ENCODE measurements at regions not wholly inside any gene's neighbourhood (a gene's known extent, or its start where the extent isn't known, plus 50 kb on each side); places are given as distances from the start of the nearest gene placed in this dataset.

GRCh38 chr14:81673930-81674329 lies 140.3 kb upstream of the SEL1L start:
- DNase-seq, result no peak

- no peak for DNase-seq
Observed at GRCh38 chr14:81676395-81676794, 142.7 kb upstream of the SEL1L start.

- DNase-seq, result no peak
Observed at GRCh38 chr14:81676879-81677278, 143.2 kb upstream of the SEL1L start.

GRCh38 chr14:81677736-81678135 lies 144.1 kb upstream of the SEL1L start:
- DNase-seq, result no peak

GRCh38 chr14:81679226-81679625 lies 145.6 kb upstream of the SEL1L start:
- no peak for DNase-seq

- no peak for DNase-seq
Observed at GRCh38 chr14:81681541-81681940, 147.9 kb upstream of the SEL1L start.

- no peak for DNase-seq
Observed at GRCh38 chr14:81682134-81682533, 148.5 kb upstream of the SEL1L start.

GRCh38 chr14:81682701-81683100 lies 149.0 kb upstream of the SEL1L start:
- DNase-seq, result no peak

- no peak for DNase-seq
Observed at GRCh38 chr14:81684696-81685095, 151.0 kb upstream of the SEL1L start.

- DNase-seq, result no peak
Observed at GRCh38 chr14:81686512-81686911, 152.9 kb upstream of the SEL1L start.

GRCh38 chr14:81691931-81692330 lies 158.3 kb upstream of the SEL1L start:
- no peak for DNase-seq

GRCh38 chr14:81694419-81694818 lies 160.8 kb upstream of the SEL1L start:
- DNase-seq, result no peak

- no peak for DNase-seq
Observed at GRCh38 chr14:81709681-81710080, 176.0 kb upstream of the SEL1L start.

- DNase-seq, result peak; percentile 43
Observed at GRCh38 chr14:81710232-81710845, 176.7 kb upstream of the SEL1L start.

- DNase-seq, result no peak
Observed at GRCh38 chr14:81715731-81716130, 182.1 kb upstream of the SEL1L start.

GRCh38 chr14:81716953-81717352 lies 183.3 kb upstream of the SEL1L start:
- no peak for DNase-seq

- DNase-seq, result no peak
Observed at GRCh38 chr14:81723956-81724355, 190.3 kb upstream of the SEL1L start.

GRCh38 chr14:81727218-81727617 lies 193.6 kb upstream of the SEL1L start:
- peak; percentile 32 for DNase-seq

GRCh38 chr14:81728447-81728846 lies 194.8 kb upstream of the SEL1L start:
- DNase-seq, result no peak

GRCh38 chr14:81729622-81730021 lies 196.0 kb upstream of the SEL1L start:
- DNase-seq, result no peak

GRCh38 chr14:81737938-81738337 lies 204.3 kb upstream of the SEL1L start:
- no peak for DNase-seq

- no peak for DNase-seq
Observed at GRCh38 chr14:81738946-81739659, 205.4 kb upstream of the SEL1L start.

- no peak for DNase-seq
Observed at GRCh38 chr14:81743605-81744004, 210.0 kb upstream of the SEL1L start.

- DNase-seq, result no peak
Observed at GRCh38 chr14:81751198-81751597, 217.5 kb upstream of the SEL1L start.

- DNase-seq, result no peak
Observed at GRCh38 chr14:81759541-81759940, 225.9 kb upstream of the SEL1L start.
